ENCODE measurements at regions not wholly inside any gene's neighbourhood (a gene's known extent, or its start where the extent isn't known, plus 50 kb on each side); places are given as distances from the start of the nearest gene placed in this dataset.
"Not testable (repeated sequence)": the region's sequence is repeated elsewhere in the genome, so short reads cannot be mapped to it uniquely, and the experiment has no call there.

GRCh38 chr22:46040471-46041465 is 63.8 kb upstream of the WNT7B start:
- no peak for DNase-seq

- no peak for DNase-seq
These were observed 64.7 kb upstream of the WNT7B start for GRCh38 chr22:46041642-46042041.

- DNase-seq, result no peak
These were observed 65.8 kb upstream of the WNT7B start for GRCh38 chr22:46042786-46043185.

DNA sequence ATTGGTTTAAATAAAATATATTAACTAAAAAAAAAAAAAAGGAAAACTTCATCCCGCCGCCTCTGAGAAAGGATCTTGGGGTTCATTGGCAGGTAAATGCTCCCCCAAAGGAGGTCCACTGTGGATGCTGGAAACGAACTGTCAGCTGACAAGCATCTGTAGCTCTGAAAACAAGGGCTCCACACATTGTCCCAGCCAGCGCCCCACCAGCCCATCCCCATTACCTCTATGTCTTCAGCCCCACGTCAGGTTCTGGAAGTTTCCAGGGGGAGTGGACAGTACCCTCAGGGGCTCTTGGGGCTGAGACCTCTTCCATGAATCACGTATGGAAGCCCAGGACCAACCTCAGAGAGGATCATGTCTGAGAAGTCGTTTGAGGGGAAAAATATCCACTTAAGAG is 66.4 kb upstream of the WNT7B start:
- DNase-seq, result no peak

GRCh38 chr22:46043816-46044620 is 67.1 kb upstream of the WNT7B start:
- DNase-seq, result no peak

DNA sequence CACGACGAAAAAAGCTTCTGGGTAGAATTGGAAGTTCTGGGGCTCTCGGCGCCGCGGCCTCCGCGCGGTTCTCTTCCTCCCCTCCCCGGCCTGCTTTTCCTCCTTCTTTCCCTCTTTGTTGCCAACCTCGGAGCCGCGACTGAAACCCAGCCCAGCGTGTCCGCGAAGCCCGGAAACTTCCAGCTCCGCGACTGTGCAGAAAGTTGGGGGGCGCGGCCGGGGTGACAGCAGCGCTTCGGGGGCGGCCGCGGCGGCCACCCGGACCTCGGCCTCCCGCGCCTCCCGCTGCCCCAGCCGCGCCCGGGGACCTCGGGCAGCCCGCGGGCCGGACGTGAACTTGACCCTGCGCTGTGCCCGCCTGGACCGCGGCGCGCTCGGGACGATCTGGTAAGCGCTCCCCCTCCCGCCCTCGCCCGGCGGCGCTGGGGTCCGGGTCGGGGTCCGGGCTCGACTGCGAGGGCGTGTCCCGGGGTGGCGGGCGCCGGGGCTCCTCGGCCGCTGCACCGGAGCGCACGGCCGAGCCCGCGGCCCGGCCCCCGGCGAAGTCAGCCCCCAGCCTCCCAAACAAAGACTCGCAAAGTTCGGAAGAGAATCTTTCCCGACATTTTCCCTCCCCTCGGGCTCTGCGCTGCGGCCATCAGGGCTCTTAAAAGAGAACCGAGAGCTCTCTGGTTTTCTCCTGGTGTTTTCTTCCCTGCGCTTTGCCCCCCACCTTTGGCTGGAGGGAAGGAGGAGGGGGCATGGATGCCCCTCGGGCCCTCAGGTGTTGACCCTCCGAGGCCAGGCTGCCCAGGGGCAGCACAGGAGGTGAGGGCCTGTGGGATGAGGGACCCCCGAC is 67.9 kb upstream of the WNT7B start:
- no peak for DNase-seq

DNA sequence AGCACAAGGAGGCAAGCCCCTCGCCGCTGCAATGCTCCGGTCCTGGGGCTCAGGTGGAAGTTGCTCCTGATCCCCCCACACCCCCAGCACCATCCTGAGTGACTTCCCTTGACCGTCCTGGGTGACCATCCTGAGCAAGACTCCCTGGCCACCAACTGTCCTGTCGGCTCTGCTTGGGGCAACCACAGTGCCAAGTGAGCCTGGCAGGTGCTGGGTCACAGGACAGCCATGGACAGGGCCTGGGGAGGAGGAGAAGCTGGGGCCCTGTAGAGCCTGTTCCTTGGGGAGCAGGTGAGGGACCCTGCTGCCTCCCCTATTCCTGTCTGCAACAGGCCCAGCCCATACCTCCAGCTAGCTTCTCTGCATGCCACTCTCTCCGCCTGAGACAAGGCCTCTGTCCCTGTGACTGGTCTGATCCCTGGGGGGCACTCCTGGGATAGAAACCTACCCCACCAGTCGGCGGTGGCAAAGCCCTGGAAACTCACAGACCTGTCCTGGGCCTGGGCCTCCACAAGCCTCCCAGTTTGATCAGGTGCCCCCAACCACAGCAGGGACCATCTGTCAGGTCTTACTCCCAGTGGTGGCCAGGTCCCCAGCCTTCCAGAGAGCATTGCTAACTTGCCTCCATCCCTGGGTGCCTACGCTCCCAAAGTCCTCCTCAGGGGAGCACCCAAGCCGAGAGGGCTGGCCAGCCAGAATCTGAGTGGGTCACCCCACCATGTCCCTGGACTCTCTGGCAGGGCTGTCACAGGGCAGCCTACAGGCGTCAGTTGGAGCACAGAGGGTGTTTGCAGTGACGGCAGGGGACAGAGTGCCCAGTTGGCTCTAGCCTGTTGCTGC is 68.7 kb upstream of the WNT7B start:
- DNase-seq, result no peak

DNA sequence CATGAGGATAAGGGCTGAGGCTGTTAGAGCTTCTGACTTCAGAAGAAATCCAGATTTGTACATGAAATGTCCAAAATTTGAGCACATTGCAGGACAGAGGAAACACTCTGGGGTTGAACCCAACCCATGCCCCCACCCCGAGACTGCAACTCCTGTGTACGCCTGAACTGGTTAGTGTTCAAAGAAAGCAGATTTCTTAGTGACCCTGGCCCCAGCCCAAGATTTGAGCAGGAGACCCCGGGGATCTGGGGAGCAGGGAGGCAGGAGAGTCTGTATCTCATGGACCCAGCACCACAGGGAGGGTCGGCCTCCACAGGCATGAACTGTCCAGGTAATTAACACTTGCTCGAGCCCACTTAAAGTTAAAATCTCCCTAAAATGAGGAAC is 69.3 kb upstream of the WNT7B start:
- no peak for DNase-seq

- no peak for DNase-seq
These were observed 70.3 kb upstream of the WNT7B start for GRCh38 chr22:46047226-46047625.

- no peak for DNase-seq
These were observed 71.1 kb upstream of the WNT7B start for GRCh38 chr22:46047841-46048595.

DNA sequence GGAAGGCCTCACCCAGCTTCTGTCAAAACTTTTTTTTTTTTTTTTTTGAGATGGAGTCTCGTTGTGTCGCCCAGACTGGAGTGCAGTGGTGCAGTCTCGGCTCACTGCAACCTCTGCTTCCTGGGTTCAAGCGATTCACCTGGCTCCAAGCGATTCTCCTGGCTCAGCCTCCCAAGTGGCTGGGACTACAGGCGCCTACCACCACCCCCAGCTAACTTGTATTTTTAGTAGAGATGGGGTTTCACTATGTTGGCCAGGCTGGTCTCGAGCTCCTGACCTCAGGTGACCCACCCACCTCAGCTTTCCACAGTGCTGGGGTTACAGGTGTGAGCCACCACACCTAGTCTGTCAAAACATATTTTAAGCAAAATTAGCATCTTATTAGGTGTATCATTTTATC is 71.7 kb upstream of the WNT7B start:
- DNase-seq, result not testable (repeated sequence)

GRCh38 chr22:46049726-46050450 is 72.9 kb upstream of the WNT7B start:
- DNase-seq, result no peak

- DNase-seq, result no peak
These were observed 73.5 kb upstream of the WNT7B start for GRCh38 chr22:46050451-46050845.

GRCh38 chr22:46050916-46051614 is 74.1 kb upstream of the WNT7B start:
- DNase-seq, result no peak

DNA sequence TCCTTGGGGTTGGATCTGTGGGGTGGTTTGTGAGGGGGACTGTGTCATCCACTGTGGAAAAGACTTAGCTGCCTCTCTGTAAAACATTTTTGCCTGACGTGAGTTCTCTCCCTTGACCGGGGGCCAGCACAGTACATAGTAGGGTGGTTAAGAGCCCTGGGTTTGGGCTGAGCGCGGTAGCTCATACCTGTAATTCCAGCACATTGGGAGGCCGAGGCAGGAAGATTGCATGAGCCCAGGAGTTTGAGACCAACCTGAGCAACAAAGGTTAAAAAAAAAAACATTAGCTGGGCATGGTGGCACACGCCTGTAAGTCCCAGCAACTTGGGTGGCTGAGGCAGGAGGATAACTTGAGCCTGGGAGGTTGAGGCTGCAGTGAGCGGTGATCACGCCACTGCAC is 74.7 kb upstream of the WNT7B start:
- DNase-seq, result no peak

- DNase-seq, result no peak
These were observed 75.4 kb upstream of the WNT7B start for GRCh38 chr22:46052331-46052771.

GRCh38 chr22:46052801-46053562 is 76.0 kb upstream of the WNT7B start:
- no peak for DNase-seq

GRCh38 chr22:46053563-46054090 is 76.7 kb upstream of the WNT7B start:
- DNase-seq, result peak; percentile 89

Measured in midbrain (tissue), 1 donor.